Inflammatory macrophage (primary cell): ENCODE measurements at regions not wholly inside any gene's neighbourhood (a gene's known extent, or its start where the extent isn't known, plus 50 kb on each side); places are given as distances from the start of the nearest gene placed in this dataset.

Experiments used
- DNase-seq, 2 donors: peaks; one replicate each; pipeline ENCODE4 v3.0.0-alpha.2; 2020 to 2022

GRCh38 chr5:160511280-160511929, 89.8 kb downstream of the PTTG1 start:
- no peak for DNase-seq
